Keratinocyte (primary cell): ENCODE measurements at regions not wholly inside any gene's neighbourhood (a gene's known extent, or its start where the extent isn't known, plus 50 kb on each side); places are given as distances from the start of the nearest gene placed in this dataset.

Experiments
- DNase-seq: peaks from one replicate; pipeline ENCODE4 v3.0.0-alpha.2; 2011; ENCODE audit warnings: low read depth, missing footprints, low spot score
- FAIRE-seq: peaks from 2 replicates; lab custom pipeline; 2011; peaks lifted over from hg19 to GRCh38; lab: Jason Lieb, UNC
- H2AFZ ChIP-seq: 2 replicates; pipeline ENCODE4 v1.6.0; 2012; ENCODE audit warnings: low read length, control low read depth, inconsistent platforms; ENCODE audit not compliant: control insufficient read depth
- H3K27ac ChIP-seq: 2 replicates; pipeline ENCODE4 v1.5.1; 2011; ENCODE audit warnings: low read length; ENCODE audit not compliant: control insufficient read depth, insufficient read depth
- H3K27me3 ChIP-seq: 3 replicates; pipeline ENCODE4 v1.6.0; 2011; ENCODE audit warnings: low read length; ENCODE audit not compliant: control insufficient read depth, insufficient read depth; ENCODE audit errors: extremely low read depth
- H3K36me3 ChIP-seq, 2 experiments: 2 replicates in 1 of 2; 3 replicates in 1 of 2; pipeline ENCODE4 v1.5.1; 2011; ENCODE audit warnings: low read length in 2 of 2, mild to moderate bottlenecking in 1 of 2; ENCODE audit not compliant: control insufficient read depth in 2 of 2, insufficient read depth in 2 of 2; ENCODE audit errors: extremely low read depth in 1 of 2
- H3K4me1 ChIP-seq: 3 replicates; pipeline ENCODE4 v1.5.1; 2011; ENCODE audit warnings: low read length; ENCODE audit not compliant: control insufficient read depth, insufficient read depth; ENCODE audit errors: extremely low read depth
- H3K4me2 ChIP-seq: 3 replicates; pipeline ENCODE4 v1.6.0; 2011; ENCODE audit warnings: low read depth, low read length; ENCODE audit not compliant: control insufficient read depth, insufficient read depth; ENCODE audit errors: extremely low read depth
- H3K4me3 ChIP-seq, 3 experiments: fragments of 200-600 bp in 1 of 3; sonication (generic) in 1 of 3; 2 replicates in 2 of 3; 3 replicates in 1 of 3; pipeline ENCODE4 v1.5.1; 2011 to 2016; ENCODE audit warnings: low read length in 3 of 3, mild to moderate bottlenecking in 3 of 3, control low read depth in 2 of 3, inconsistent platforms in 1 of 3, low read depth in 1 of 3, mixed read lengths in 1 of 3, mixed run types in 1 of 3, moderate library complexity in 1 of 3; ENCODE audit not compliant: control insufficient read depth in 2 of 3, insufficient read depth in 2 of 3; ENCODE audit errors: extremely low read depth in 1 of 3
- H3K79me2 ChIP-seq: 2 replicates; pipeline ENCODE4 v1.6.0; 2012; ENCODE audit warnings: low read length; ENCODE audit not compliant: control insufficient read depth, insufficient read depth
- H3K9ac ChIP-seq: 3 replicates; pipeline ENCODE4 v1.6.0; 2011; ENCODE audit warnings: low read length; ENCODE audit not compliant: control insufficient read depth, insufficient read depth; ENCODE audit errors: extremely low read depth
- H3K9me1 ChIP-seq: 3 replicates; pipeline ENCODE4 v1.6.0; 2011; ENCODE audit warnings: low read length; ENCODE audit not compliant: control insufficient read depth, insufficient read depth; ENCODE audit errors: extremely low read depth
- H3K9me3 ChIP-seq: 2 replicates; pipeline ENCODE4 v1.5.1; 2012; ENCODE audit warnings: low read depth, low read length; ENCODE audit not compliant: control insufficient read depth
- H4K20me1 ChIP-seq: 3 replicates; pipeline ENCODE4 v1.6.0; 2011; ENCODE audit warnings: low read length; ENCODE audit not compliant: control insufficient read depth, insufficient read depth; ENCODE audit errors: extremely low read depth
- EZH2 ChIP-seq: IDR thresholded peaks from one replicate; pipeline ENCODE4 v1.6.1; 2012; ENCODE audit warnings: inconsistent platforms, mild to moderate bottlenecking, low read length, moderate library complexity
- dilution Hi-C: fragments of 300-500 bp; cut with MboI; formaldehyde crosslinking; loops from one replicate; pipeline ENCODE4 v1.7.0; 2020; ENCODE audit warnings: low sequenced_read_pairs; ENCODE audit not compliant: extremely low pct_ligation_motif_present
- TF ChIP-seq, protein P1 (sequence below), 3 experiments: IDR thresholded peaks in 1 of 3; conservative IDR thresholded peaks in 1 of 3; optimal IDR thresholded peaks in 1 of 3; 2 replicates in 2 of 3; 3 replicates in 1 of 3; pipeline versions ENCODE3 to v1.5.1; 2011; ENCODE audit warnings: low read length in 3 of 3, mild to moderate bottlenecking in 3 of 3, moderate library complexity in 2 of 3, control low read depth in 1 of 3, inconsistent platforms in 1 of 3; ENCODE audit not compliant: insufficient read depth in 2 of 3; ENCODE audit errors: extremely low read depth in 1 of 3

DNA sequence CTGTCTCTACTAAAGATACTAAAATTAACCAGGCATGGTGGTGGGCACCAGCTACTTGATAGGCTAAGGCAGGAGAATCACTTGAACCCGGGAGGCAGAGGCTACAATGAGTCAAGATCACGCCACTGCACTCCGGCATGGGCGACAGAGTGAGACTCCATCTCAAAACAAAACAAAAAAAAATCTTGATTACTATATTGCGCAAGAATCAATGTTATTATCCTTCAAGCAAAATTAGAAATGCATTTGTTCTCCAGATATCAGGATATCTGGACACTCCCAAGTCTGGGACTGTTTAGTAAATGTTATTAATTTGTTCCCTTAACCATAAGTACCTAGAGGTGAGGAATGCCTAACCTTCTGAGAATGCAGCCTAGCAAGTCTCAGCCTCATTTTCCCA lies 992.2 kb upstream of the PCDH20 start:
- Histone ChIP-seq H3K4me1 (no peaks in the 10 kb centered on the region), H3K4me2 (no peak overlapping the region), H3K27ac (no peak overlapping the region), H3K36me3 (no peaks in the 10 kb centered on the region), H3K9me1 (no peaks in the 10 kb centered on the region), H3K27me3 (no peaks in the 10 kb centered on the region), H3K9ac (no peak overlapping the region), H3K4me3 (no peak overlapping the region), H4K20me1 (no peaks in the 10 kb centered on the region), H3K79me2 (no peaks in the 10 kb centered on the region), H3K9me3 (no peaks in the 10 kb centered on the region), H2AFZ (no peak overlapping the region)
- FAIRE-seq (no peak), DNase-seq (no peak)
- TF ChIP-seq EZH2: no peak
- TF ChIP-seq, protein P1, sequence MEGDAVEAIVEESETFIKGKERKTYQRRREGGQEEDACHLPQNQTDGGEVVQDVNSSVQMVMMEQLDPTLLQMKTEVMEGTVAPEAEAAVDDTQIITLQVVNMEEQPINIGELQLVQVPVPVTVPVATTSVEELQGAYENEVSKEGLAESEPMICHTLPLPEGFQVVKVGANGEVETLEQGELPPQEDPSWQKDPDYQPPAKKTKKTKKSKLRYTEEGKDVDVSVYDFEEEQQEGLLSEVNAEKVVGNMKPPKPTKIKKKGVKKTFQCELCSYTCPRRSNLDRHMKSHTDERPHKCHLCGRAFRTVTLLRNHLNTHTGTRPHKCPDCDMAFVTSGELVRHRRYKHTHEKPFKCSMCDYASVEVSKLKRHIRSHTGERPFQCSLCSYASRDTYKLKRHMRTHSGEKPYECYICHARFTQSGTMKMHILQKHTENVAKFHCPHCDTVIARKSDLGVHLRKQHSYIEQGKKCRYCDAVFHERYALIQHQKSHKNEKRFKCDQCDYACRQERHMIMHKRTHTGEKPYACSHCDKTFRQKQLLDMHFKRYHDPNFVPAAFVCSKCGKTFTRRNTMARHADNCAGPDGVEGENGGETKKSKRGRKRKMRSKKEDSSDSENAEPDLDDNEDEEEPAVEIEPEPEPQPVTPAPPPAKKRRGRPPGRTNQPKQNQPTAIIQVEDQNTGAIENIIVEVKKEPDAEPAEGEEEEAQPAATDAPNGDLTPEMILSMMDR (optimal IDR thresholded peaks at IDR 0.05 in 1 of 3, IDR thresholded peaks at IDR 0.05 in 1 of 3, conservative IDR thresholded peaks at IDR 0.05 in 1 of 3; ENCODE audit: extremely low read depth in 1 of 3, insufficient read depth in 2 of 3, low read length in 3 of 3): no peak
- dilution Hi-C loops: no loop called here

- Histone ChIP-seq H3K9me3 (no peaks in the 10 kb centered on the region), H2AFZ (no peak overlapping the region), H3K4me3 (no peak overlapping the region), H3K9ac (no peak overlapping the region), H3K9me1 (no peaks in the 10 kb centered on the region), H3K36me3 (no peaks in the 10 kb centered on the region), H3K4me1 (no peaks in the 10 kb centered on the region), H4K20me1 (no peaks in the 10 kb centered on the region), H3K4me2 (no peak overlapping the region), H3K27me3 (no peaks in the 10 kb centered on the region), H3K79me2 (no peaks in the 10 kb centered on the region), H3K27ac (no peak overlapping the region)
- DNase-seq: no peak
- dilution Hi-C loops: no loop called here
- FAIRE-seq: no peak
- TF ChIP-seq, protein P1 (optimal IDR thresholded peaks at IDR 0.05 in 1 of 3, IDR thresholded peaks at IDR 0.05 in 1 of 3, conservative IDR thresholded peaks at IDR 0.05 in 1 of 3; ENCODE audit: extremely low read depth in 1 of 3, insufficient read depth in 2 of 3, low read length in 3 of 3): no peak
- TF ChIP-seq EZH2: no peak
Measured at GRCh38 chr13:62388515-62388914, 972.9 kb upstream of the PCDH20 start.
